Activated naive CD8-positive, alpha-beta T cell treated with anti-CD3 and anti-CD28 coated beads, Interleukin-2, amount 50 U/mL, for 16 hours (primary cell): ENCODE measurements at regions not wholly inside any gene's neighbourhood (a gene's known extent, or its start where the extent isn't known, plus 50 kb on each side); places are given as distances from the start of the nearest gene placed in this dataset.

Experiments used
- DNase-seq: peaks from one replicate; pipeline ENCODE4 v3.0.0-alpha.2; 2020; ENCODE audit warnings: low read depth, low spot score

DNA sequence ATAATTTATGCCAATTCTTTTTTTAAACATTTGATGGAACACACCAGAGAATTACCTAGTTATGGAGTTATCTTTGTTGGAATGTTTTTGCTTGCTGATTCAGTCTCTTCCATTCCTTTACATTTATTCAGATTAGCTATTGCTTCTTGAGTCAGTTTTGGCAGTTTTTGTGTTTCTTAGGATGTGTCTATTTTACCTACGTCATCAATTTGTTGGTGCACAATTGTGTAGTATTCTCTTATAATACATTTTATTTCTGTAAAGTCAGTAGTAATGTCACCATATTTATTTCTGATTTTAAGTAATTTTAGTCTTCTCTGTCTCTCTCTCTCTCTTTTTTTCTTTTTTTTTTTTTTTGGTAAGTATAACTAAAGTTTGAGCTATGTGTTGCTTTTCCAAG lies 929.5 kb upstream of the RAG2 start:
- DNase-seq: no peak

DNA sequence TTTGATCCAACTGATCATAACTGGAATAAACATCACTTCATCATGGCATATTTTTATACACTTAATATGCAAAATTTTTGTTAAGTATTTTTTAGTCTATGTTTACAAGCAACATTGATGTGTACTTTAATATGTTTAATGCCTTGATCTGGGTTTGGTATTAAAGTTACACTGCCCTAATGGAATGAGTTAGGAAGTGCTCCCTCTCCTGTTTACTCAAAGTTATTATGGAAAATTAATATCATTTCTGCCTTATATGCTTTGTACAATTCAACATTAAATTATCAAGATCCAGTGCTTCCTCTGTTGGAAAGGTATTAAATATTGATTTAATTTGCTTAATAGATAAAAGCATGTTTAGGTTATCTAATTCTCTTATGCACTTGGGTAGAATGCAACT lies 927.3 kb upstream of the RAG2 start:
- DNase-seq: no peak

DNA sequence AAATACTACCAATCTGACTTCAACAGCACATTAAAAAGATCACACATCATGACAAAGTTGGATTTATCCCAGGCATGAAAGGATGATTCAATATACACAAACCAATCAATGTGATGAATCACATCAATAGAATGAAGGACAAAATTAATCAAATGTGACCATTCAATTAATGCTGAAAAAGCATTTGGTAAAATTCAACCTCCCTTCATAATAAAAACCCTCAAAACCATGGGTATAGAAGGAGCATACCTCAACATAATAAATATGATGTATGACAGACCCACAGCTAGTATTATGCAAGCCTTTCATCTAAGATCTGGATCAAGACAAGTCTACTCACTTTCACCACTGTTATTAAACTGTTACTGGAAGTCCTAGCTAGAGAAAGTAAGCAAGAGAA lies 921.7 kb upstream of the RAG2 start:
- DNase-seq: no peak

- no peak for DNase-seq
These were observed 914.2 kb upstream of the RAG2 start for GRCh38 chr11:37512156-37512780.

GRCh38 chr11:37511425-37511933 lies 913.4 kb upstream of the RAG2 start:
- DNase-seq: no peak

- no peak for DNase-seq
These were observed 911.5 kb upstream of the RAG2 start for GRCh38 chr11:37509506-37509905.

DNA sequence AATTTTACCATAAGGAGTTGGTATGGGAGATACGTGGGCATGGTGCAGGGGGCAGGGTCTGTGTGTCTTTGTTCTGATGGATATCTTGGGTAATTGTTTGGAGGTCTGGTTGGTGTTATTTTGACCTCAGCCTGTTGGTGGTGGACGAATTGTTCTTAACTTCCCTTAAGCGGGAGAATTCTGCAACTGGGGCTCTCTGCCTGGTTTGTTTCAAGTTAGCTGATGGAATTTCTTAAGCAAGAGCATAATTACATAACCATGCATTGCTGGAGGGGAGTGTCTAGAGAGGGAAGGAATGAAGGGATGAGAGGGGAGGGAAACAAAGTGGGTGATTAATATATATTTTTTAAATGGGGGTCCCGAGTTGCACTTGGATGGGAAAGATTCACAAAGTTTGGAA lies 908.5 kb upstream of the RAG2 start:
- no peak for DNase-seq

DNA sequence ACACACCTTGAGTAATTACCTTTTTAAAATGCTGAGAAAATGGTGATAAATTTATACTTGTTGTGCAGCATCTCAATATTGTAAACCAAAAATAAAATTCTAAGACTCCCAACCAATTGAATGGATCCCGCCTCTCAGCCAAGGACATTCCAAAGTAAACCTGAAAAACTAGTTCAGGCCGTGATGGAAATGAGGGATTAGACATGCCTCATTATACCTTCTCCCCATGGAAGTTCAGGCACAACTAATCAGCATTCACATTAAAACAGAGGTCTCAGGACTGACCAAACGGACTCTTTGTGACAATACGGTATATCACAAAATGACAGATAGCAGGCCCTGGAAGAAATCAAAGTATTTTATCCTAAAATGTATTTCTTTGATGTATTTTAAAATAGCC lies 907.4 kb upstream of the RAG2 start:
- DNase-seq: no peak

DNA sequence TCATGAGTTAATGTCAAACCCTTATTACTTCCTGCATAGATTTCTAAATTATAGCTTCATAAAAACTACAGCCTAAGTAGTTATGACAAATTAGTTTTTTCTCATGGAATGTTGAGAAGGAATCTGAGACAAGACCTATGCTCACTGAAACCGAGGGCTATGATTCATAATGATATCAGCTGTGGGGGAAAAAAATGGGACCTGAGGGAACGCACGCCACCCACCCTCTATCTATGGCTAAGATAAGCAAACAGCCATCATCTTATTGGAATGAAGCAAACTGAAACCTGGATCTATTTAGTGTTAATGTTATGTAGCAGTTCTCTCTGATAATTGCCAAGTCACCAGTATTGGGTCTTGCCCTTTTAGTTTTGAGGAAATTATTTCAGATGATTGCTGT lies 906.9 kb upstream of the RAG2 start:
- DNase-seq: no peak

GRCh38 chr11:37504060-37504611 lies 906.1 kb upstream of the RAG2 start:
- DNase-seq: no peak

DNA sequence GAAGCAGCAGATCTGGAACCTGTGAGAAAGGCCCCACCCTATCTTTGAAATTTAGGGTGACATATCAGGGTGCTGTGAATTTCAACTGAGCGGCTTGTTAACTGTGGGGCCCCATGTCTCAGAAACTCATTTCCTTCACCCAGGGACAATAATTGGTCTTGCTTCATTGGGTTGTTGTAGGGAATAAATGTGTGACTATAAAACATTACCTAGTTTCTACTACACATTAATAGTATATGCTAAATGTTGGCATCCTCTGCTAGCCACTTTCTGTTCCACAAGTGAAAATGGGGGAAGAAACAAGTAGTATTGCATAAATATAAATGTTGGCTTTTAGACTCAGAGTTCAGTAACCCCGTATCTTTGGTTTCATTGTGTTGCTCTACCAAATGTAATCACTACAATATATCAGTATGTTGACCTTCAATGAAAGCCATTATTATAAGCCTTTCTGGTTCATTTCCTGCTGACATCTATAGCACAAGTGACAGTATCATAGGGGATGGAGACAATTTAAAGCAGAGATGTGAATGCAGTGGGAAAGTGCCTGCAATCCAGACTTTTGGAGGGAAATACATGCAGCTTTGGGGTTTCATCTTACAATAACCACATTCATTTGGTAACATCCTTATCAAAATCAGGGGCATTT lies 905.5 kb upstream of the RAG2 start:
- no peak for DNase-seq

- DNase-seq: no peak
These were observed 904.2 kb upstream of the RAG2 start for GRCh38 chr11:37502202-37502601.

DNA sequence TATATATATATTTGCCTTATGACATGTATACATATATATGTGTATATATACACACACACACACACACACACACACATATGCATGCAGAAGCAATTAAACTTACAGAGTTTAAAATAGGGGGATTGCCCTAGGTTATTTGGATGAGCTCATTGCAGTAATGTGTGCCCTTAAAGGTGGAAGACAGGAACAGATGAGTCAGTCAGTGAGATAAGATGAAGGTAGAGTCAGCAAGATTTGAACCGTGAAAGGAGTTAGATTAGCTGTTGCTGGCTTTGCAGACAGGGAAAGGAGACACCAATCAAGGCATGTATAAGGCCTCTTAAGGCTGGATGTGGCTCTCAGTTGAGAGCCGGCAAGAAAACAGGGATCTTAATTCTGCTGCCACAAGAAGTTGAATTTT lies 902.4 kb upstream of the RAG2 start:
- DNase-seq: no peak

- DNase-seq: no peak
These were observed 899.3 kb upstream of the RAG2 start for GRCh38 chr11:37497326-37497725.

- no peak for DNase-seq
These were observed 898.2 kb upstream of the RAG2 start for GRCh38 chr11:37496201-37496600.

DNA sequence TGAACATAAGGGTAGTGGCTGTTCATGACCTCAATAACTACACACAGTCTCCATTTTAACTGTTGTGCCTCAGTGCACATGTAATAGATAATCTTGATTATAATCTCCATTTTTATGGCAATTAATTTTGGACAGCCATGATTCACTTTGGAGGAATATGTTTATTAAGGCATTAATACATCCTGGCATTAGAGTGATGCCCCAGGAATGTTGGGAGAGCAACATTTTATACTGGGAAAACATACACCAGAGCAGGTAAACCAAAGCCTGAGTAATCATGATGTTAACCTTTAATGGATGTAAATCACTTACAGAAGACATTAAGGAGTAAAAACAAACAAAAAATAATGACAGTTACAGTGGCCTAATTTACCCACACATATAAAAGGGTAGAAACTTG lies 886.3 kb upstream of the RAG2 start:
- DNase-seq: no peak

DNA sequence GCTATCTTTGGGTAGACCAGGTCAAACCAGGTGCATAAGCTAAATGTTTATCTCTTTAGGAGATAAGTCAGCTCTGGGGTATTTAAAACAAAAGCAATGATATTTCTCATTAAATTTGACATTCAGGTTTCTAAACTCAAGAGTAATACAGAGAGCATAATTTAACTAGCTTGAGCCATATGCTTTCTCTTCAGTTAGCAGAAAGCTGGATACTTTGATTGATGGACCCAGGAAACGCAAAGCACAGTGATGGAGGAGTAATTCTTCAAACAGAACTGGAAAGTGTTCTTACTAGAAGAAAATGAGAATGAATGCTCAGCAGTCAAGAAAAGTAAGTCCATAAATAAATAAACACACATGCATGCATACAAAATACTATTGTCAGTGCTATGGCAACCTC lies 885.7 kb upstream of the RAG2 start:
- DNase-seq: no peak

DNA sequence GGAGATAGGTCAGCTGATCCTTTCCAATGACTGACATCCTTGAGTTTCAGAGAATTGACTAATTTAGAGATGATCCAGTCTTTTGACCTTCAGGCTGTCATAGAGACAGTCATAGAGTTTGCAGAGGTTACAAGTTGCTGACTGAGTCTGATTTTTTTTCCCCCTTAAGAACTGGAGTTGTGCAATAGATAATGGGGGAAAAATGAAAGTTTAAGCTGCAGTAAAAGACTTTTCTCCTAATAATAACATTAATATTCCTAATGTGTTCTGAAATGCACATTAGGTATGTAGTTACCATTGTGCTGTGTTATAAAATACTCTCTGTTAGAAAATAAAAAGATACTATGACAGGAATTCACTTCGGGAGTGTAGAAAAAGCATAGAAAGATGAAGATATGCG lies 876.9 kb upstream of the RAG2 start:
- no peak for DNase-seq

DNA sequence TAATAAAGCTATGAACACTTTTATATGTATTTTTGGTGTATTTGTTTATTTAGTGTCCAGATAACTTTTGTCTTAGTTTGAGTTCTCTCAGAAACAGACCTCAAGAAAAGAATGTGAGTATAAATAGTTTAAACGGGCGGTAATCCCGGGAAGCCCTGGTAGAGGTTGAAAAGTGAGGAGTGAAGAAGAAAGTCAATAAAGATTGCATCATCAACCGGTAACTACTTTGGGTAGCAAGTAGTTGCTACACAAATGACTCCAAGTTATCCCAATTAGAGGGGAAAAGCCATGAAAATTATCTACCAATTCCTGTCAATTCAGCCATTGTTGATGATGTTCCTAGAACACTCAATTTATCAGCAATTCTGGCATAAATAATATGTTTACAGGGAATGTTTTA lies 870.3 kb upstream of the RAG2 start:
- DNase-seq: no peak

- no peak for DNase-seq
These were observed 867.2 kb upstream of the RAG2 start for GRCh38 chr11:37465221-37465620.

GRCh38 chr11:37459456-37459855 lies 861.4 kb upstream of the RAG2 start:
- DNase-seq: no peak

GRCh38 chr11:37456746-37457145 lies 858.7 kb upstream of the RAG2 start:
- DNase-seq: no peak

DNA sequence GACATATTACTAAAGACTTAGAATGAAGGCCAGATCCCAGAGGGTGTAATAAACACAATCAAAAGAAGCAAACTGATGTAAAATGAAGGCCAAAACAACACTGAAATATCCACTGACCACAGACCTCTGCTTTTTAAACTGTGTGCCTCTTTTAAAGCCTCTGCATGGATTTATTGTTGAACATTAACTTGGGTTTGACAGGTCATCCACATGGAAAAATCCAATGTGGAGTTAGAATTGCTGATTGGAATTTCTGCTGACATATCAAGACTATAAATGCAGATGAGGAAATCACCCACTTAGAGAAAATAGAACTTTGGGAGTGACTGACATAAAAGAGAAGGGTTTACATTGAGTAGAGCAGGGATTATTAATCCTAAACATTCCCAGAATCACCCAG lies 853.9 kb upstream of the RAG2 start:
- DNase-seq: no peak
